CD4-positive, alpha-beta T cell (primary cell): ENCODE measurements at regions not wholly inside any gene's neighbourhood (a gene's known extent, or its start where the extent isn't known, plus 50 kb on each side); places are given as distances from the start of the nearest gene placed in this dataset.

Source experiments
- ATAC-seq: fragments of 200-7000 bp; cut with Tn5 transposase; one replicate; pipeline ENCODE4 v1.10.0; 2022; ENCODE audit warnings: mild to moderate bottlenecking; ENCODE audit not compliant: poor library complexity
- CTCF ChIA-PET: fragments of 350-600 bp; sonication (Branson Sonifier 250); formaldehyde crosslinking; loops from one replicate; lab custom pipeline; 2021; ENCODE audit warnings: antibody characterized with exemption, inconsistent platforms; lab: Charles Lee
- POLR2A ChIA-PET: fragments of 350-600 bp; sonication (Branson Sonifier 250); formaldehyde crosslinking; loops from one replicate; lab custom pipeline; 2021; ENCODE audit warnings: antibody characterized with exemption, inconsistent platforms; lab: Charles Lee
- DNase-seq, 14 experiments: peaks; one replicate each; pipeline ENCODE4 v3.0.0-alpha.2; 2013 to 2020; ENCODE audit warnings: mixed read lengths in 2 of 14
- H3K27ac ChIP-seq, 2 donors: one replicate each; pipeline versions ENCODE4 v1.5.1 to v1.7.0; 2013; ENCODE audit warnings: low read length in 2 of 2, low read depth in 1 of 2, mild to moderate bottlenecking in 1 of 2
- H3K27me3 ChIP-seq, 2 experiments: 1 replicate in 1 of 2; 2 replicates in 1 of 2; pipeline versions ENCODE4 v1.6.1 to v1.7.0; 2013; ENCODE audit warnings: low read length in 2 of 2, control low read depth in 1 of 2, mild to moderate bottlenecking in 1 of 2, moderate library complexity in 1 of 2; ENCODE audit not compliant: insufficient read depth in 2 of 2, control insufficient read depth in 1 of 2
- H3K36me3 ChIP-seq: one replicate; pipeline ENCODE4 v1.6.1; 2013; ENCODE audit warnings: low read length, control low read depth; ENCODE audit not compliant: insufficient read depth
- H3K4me1 ChIP-seq: one replicate; pipeline ENCODE4 v1.6.1; 2013; ENCODE audit warnings: low read length, control low read depth; ENCODE audit not compliant: insufficient read depth
- H3K4me3 ChIP-seq: one replicate; pipeline ENCODE4 v1.5.1; 2013; ENCODE audit warnings: mild to moderate bottlenecking, low read length, moderate library complexity
- H3K9me3 ChIP-seq, 2 experiments: 1 replicate in 1 of 2; 2 replicates in 1 of 2; pipeline versions ENCODE4 v1.6.1 to v1.7.0; 2013; ENCODE audit warnings: low read length in 2 of 2, mild to moderate bottlenecking in 2 of 2, control low read depth in 1 of 2, moderate library complexity in 1 of 2; ENCODE audit not compliant: control insufficient read depth in 1 of 2, insufficient read depth in 1 of 2
- H3K27ac Mint-ChIP-seq: one replicate; pipeline ENCODE4 v1.8.0; 2020; ENCODE audit warnings: mixed read lengths
- H3K27me3 Mint-ChIP-seq: one replicate; pipeline ENCODE4 v1.8.0; 2021; ENCODE audit warnings: mixed read lengths
- H3K36me3 Mint-ChIP-seq: one replicate; pipeline ENCODE4 v1.8.0; 2021; ENCODE audit warnings: low read depth, mixed read lengths
- H3K4me1 Mint-ChIP-seq: one replicate; pipeline ENCODE4 v1.8.0; 2021; ENCODE audit warnings: low read depth, mixed read lengths
- H3K4me3 Mint-ChIP-seq: one replicate; pipeline ENCODE4 v1.8.0; 2020; ENCODE audit warnings: mild to moderate bottlenecking, mixed read lengths
- H3K9me3 Mint-ChIP-seq: one replicate; pipeline ENCODE4 v1.8.0; 2020; ENCODE audit warnings: mixed read lengths
- intact Hi-C, 2 experiments: fragments of 100-400 bp; cut with DNase I in 1 of 2; cut with micrococcal nuclease in 1 of 2; formaldehyde crosslinking; loops; one replicate each; pipeline versions ENCODE4 v1.15.1 to v1.9.0; 2023 to 2025; cut with DNase I, micrococcal nuclease
- TF ChIP-seq, protein P1 (sequence below): fragments of 200-600 bp; IDR thresholded peaks from one replicate; pipeline ENCODE4 v1.8.0; 2022; ENCODE audit warnings: antibody characterized with exemption, mild to moderate bottlenecking

DNA sequence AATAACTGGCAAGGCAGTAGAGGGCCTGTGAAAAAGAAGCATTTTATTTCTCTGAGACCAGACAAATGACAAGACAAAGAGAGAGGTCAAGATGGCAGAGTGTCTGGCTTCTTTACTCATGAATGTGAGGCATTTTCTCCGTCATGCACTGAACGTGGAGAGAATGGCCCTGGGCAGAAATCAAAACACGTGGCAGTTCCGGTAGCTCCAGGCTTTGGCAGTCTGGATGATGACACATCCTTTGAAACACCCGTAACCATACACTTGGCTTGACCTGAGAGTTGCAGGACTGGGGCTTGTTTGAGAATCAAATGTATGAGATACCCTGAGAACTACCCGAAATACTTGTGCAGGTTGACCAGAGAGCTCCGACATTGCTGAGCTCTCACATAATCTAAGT, 537.6 kb downstream of the ACTR3B start:
- intact Hi-C loops: no loop called here
- ATAC-seq (no peak), DNase-seq (no peak)
- TF ChIP-seq, protein P1, sequence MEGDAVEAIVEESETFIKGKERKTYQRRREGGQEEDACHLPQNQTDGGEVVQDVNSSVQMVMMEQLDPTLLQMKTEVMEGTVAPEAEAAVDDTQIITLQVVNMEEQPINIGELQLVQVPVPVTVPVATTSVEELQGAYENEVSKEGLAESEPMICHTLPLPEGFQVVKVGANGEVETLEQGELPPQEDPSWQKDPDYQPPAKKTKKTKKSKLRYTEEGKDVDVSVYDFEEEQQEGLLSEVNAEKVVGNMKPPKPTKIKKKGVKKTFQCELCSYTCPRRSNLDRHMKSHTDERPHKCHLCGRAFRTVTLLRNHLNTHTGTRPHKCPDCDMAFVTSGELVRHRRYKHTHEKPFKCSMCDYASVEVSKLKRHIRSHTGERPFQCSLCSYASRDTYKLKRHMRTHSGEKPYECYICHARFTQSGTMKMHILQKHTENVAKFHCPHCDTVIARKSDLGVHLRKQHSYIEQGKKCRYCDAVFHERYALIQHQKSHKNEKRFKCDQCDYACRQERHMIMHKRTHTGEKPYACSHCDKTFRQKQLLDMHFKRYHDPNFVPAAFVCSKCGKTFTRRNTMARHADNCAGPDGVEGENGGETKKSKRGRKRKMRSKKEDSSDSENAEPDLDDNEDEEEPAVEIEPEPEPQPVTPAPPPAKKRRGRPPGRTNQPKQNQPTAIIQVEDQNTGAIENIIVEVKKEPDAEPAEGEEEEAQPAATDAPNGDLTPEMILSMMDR: no peak
- H3K9me3 Mint-ChIP-seq: peaks cover 7% of the 10 kb centered on the region
- no peaks in the 10 kb centered on the region for H3K4me1 Mint-ChIP-seq
- no peak overlapping the region for H3K4me3 Mint-ChIP-seq
- Histone ChIP-seq H3K4me1 (no peaks in the 10 kb centered on the region), H3K36me3 (no peaks in the 10 kb centered on the region), H3K4me3 (no peak overlapping the region), H3K27me3 (no peaks in the 10 kb centered on the region), H3K9me3 (peaks cover 0 to 12% of the 10 kb centered on the region in 2 experiments), H3K27ac (no peak overlapping the region)
- H3K27ac Mint-ChIP-seq: no peak overlapping the region
- CTCF ChIA-PET: no interaction called here
- no peaks in the 10 kb centered on the region for H3K27me3 Mint-ChIP-seq
- H3K36me3 Mint-ChIP-seq: no peaks in the 10 kb centered on the region
- POLR2A ChIA-PET: no interaction called here

- Histone ChIP-seq H3K27ac (no peak overlapping the region), H3K9me3 (peaks cover 0 to 12% of the 10 kb centered on the region in 2 experiments), H3K4me1 (no peaks in the 10 kb centered on the region), H3K4me3 (no peak overlapping the region), H3K36me3 (no peaks in the 10 kb centered on the region), H3K27me3 (no peaks in the 10 kb centered on the region)
- Mint-ChIP-seq H3K4me3 (no peak overlapping the region), H3K4me1 (no peaks in the 10 kb centered on the region), H3K27me3 (no peaks in the 10 kb centered on the region), H3K9me3 (peaks cover 10% of the 10 kb centered on the region), H3K27ac (no peak overlapping the region), H3K36me3 (no peaks in the 10 kb centered on the region)
- intact Hi-C loops: no loop called here
- DNase-seq (no peak), ATAC-seq (no peak)
- ChIA-PET CTCF (no interaction called here), POLR2A (no interaction called here)
- TF ChIP-seq, protein P1: no peak
Measured at GRCh38 chr7:153301936-153302335, 542.4 kb downstream of the ACTR3B start.

- Mint-ChIP-seq H3K36me3 (no peaks in the 10 kb centered on the region), H3K27me3 (no peaks in the 10 kb centered on the region), H3K9me3 (peaks cover 13% of the 10 kb centered on the region), H3K4me1 (no peaks in the 10 kb centered on the region), H3K4me3 (no peak overlapping the region), H3K27ac (no peak overlapping the region)
- Histone ChIP-seq H3K4me3 (no peak overlapping the region), H3K9me3 (peaks cover 0 to 13% of the 10 kb centered on the region in 2 experiments), H3K4me1 (no peaks in the 10 kb centered on the region), H3K36me3 (no peaks in the 10 kb centered on the region), H3K27ac (no peak overlapping the region), H3K27me3 (no peaks in the 10 kb centered on the region)
- no peak for DNase-seq
- CTCF ChIA-PET: no interaction called here
- POLR2A ChIA-PET: no interaction called here
- TF ChIP-seq, protein P1: no peak
- intact Hi-C loops: no loop called here
- ATAC-seq: no peak
Measured at GRCh38 chr7:153320005-153320404, 560.5 kb downstream of the ACTR3B start.
